GM19455 (cell line): ENCODE measurements at regions not wholly inside any gene's neighbourhood (a gene's known extent, or its start where the extent isn't known, plus 50 kb on each side); places are given as distances from the start of the nearest gene placed in this dataset.

Source experiments
- ATAC-seq: cut with Tn5 transposase; IDR thresholded peaks from one replicate; pipeline ENCODE4 v1.9.1; 2021; ENCODE audit not compliant: unreplicated experiment

- no peak for ATAC-seq
These were observed 695.3 kb downstream of the TBC1D22A start for GRCh38 chr22:47457509-47458300.

GRCh38 chr22:47457021-47457420 lies 694.6 kb downstream of the TBC1D22A start:
- ATAC-seq, result no peak

DNA sequence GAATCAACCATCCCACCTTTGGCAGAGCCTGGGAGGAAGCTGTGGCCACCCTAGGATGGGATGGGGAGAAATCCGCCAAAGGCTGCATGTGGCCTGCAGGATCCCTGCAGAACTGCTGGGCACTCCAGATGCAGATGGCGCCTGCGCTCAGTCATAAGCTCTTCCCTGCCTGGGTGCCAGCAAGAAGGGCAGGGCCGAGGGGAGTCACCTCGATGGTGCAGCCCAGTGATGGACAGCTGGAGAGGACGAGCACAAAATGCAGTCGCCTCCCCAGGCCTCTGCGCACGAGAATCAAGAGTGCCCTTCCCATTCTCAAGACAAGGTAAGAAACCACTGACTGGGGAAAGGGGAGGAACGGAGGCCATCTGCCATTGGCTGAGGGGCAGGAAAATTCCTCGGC lies 693.6 kb downstream of the TBC1D22A start:
- no peak for ATAC-seq

GRCh38 chr22:47453049-47453448 lies 690.6 kb downstream of the TBC1D22A start:
- ATAC-seq, result no peak

DNA sequence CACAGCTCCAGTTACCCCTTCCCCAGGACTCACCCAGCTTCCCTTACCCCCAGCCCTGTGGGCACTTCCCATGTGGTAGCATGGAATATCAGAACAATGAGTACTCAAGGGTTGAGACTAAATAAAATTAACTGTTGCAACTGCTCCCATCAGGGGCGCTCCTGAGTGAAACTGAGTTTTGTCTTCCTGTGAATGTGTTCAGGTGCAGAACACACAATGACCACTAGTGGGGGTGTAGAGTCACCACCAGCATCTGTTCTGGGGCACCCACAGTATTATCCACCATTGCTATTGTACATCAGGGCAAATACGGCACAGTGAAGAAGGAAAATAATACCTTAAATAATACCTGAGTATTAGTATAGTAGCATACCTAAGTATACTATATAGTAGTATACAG lies 689.7 kb downstream of the TBC1D22A start:
- no peak for ATAC-seq

GRCh38 chr22:47450876-47451475 lies 688.5 kb downstream of the TBC1D22A start:
- no peak for ATAC-seq

- ATAC-seq, result no peak
These were observed 687.2 kb downstream of the TBC1D22A start for GRCh38 chr22:47449508-47450270.

GRCh38 chr22:47448231-47449223 lies 686.1 kb downstream of the TBC1D22A start:
- no peak for ATAC-seq

DNA sequence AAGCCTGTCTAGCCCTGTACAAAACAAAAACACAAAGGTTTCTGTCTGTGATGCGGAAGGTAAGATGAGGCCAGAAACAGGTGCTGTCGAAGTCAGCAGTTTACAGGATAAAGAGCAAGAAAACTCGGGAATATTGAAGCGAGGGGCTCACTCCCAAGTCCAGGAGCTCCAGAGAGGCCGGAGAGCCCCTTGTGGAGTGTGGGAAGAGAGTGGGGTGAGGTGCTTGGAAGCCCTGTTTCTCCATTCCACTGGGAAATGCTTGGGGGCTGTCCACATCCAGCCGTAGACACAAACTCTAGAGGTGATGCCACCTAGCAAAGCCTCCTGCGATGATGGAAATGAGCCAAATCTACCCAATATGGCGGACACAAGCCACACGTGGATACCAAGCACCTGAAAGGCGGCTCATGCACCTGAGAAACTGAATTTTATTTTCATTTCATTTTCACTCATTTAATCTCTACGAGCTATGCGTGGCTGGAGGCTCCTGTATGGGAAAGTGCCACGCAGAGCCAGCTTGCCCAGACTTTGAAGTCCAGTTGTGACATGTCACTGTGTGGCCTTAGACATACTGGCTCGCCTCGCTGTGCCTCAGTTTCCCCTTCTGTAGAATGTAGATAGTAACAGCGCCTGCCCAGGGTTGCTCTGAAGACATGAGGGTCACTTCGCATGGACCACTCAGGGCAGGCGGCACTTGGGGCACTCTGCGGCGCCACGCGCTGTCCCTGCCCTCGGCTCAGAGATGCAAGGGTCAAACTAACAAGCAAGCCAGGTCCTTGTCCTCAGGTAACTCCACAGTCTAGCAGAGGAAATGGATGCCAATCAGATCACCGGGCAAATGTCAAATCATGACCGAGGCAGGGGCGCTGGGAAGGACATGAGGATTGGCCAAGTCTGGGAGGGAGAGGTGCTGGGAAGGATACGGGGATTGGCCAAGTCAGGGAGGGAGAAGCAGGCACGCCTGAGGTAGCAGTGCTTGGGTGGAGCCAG lies 684.7 kb downstream of the TBC1D22A start:
- ATAC-seq, result no peak

GRCh38 chr22:47446331-47446730 lies 683.9 kb downstream of the TBC1D22A start:
- no peak for ATAC-seq

DNA sequence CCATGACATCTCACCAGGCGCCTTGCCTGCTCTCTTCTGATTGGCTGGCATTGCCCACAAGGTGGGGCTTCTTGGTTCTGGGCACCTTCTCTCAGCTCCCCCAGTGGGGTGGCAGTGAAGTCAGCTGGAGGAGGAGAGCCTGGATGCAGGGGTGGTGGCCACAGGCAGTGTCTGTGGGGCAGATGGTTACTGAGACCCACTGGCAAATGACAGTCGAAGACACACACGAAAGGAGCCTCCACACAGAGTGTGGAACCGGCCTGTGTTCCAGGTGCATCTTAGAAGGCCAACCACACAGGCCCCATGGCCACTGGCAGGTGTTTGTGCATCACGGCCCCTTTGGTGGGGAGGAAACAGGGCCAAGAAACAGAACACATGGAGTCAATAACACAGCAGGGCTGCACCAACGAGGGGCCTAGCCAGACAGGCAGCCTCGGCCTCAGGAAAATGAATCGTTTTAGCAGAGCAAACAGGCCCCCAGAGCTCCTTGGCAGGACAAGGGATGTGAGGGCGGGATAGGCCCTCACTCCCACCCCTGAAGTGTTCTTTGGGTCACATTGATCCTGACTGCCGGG lies 683.4 kb downstream of the TBC1D22A start:
- no peak for ATAC-seq

DNA sequence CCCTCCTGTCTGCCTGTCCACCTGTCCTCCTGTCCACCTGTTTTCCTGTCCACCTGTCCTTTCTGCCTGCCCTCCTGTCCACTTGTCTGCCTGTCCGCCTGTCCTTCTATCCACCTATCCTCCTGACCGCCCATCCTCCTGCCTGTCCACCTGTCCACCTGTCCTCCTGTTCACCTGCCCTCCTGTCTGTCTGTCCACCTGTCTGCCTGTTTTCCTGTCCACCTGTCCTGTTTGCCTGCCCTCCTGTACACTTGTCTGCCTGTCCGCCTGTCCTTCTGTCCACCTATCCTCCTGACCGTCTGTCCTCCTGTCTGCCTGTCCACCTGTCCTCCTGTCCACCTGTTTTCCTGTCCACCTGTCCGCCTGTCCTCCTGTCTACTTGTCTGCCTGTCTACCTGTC lies 682.8 kb downstream of the TBC1D22A start:
- no peak for ATAC-seq

- ATAC-seq, result no peak
These were observed 682.3 kb downstream of the TBC1D22A start for GRCh38 chr22:47444746-47445065.

- no peak for ATAC-seq
These were observed 681.6 kb downstream of the TBC1D22A start for GRCh38 chr22:47443836-47444745.

GRCh38 chr22:47442821-47443220 lies 680.4 kb downstream of the TBC1D22A start:
- no peak for ATAC-seq

- ATAC-seq, result no peak
These were observed 677.3 kb downstream of the TBC1D22A start for GRCh38 chr22:47439643-47440265.

DNA sequence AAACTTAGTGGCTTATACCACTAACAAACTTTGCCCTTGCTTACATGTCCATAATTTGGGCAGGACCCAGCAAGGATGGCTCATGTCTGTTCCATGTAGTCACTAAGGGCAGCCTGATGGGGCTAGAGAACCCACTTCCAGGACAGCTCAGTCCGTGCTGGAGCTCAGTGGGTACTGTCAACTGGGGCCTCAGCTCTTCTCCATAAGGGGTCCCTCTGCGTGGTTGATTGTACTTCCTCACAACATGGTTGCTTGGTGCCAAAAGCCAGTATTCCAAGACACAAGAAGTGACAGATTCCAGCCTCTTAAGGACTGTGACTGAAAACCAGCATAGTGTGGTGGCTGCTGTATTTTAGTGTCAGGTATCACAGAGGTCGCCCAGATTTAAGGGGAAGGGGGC lies 675.2 kb downstream of the TBC1D22A start:
- ATAC-seq, result no peak

GRCh38 chr22:47437110-47437509 lies 674.7 kb downstream of the TBC1D22A start:
- ATAC-seq, result no peak
